Omental fat pad (tissue), 3 donors: ENCODE measurements at regions not wholly inside any gene's neighbourhood (a gene's known extent, or its start where the extent isn't known, plus 50 kb on each side); places are given as distances from the start of the nearest gene placed in this dataset.
"Not testable (repeated sequence)": the region's sequence is repeated elsewhere in the genome, so short reads cannot be mapped to it uniquely, and the experiment has no call there.

Source experiments
- ATAC-seq: fragments of 150-250 bp; one replicate; pipeline ENCODE4 v1.9.1; 2016; ENCODE audit warnings: mild to moderate bottlenecking, moderate library complexity; ENCODE audit not compliant: low FRiP score
- DNase-seq: peaks from one replicate; pipeline ENCODE4 v3.0.0-alpha.2; 2019; ENCODE audit warnings: low spot score
- TF ChIP-seq, protein P1 (sequence below), 3 donors: fragments of 450-650 bp; IDR thresholded peaks; one replicate each; pipeline ENCODE4 v1.5.1; 2016 to 2017; ENCODE audit warnings: antibody characterized with exemption in 3 of 3, mild to moderate bottlenecking in 3 of 3, moderate library complexity in 2 of 3

DNA sequence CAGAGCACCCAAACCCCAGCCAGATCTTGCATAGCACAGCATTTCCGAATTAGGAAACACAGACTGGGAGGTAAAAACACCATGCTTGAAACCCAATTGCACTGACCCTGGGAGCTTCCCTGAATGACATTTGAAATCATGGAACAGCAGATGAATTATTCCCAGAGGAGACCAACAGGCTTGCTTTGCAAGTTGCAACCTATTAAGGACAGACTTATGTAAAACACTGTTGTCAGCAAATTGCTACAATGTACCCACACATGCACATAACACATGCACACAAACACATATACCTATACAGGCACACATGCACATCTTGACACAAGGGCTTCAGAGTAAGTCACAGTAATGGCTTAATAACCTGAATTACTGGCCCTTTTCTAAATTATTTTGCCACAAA lies 984.8 kb downstream of the DNAH5 start:
- TF ChIP-seq, protein P1, sequence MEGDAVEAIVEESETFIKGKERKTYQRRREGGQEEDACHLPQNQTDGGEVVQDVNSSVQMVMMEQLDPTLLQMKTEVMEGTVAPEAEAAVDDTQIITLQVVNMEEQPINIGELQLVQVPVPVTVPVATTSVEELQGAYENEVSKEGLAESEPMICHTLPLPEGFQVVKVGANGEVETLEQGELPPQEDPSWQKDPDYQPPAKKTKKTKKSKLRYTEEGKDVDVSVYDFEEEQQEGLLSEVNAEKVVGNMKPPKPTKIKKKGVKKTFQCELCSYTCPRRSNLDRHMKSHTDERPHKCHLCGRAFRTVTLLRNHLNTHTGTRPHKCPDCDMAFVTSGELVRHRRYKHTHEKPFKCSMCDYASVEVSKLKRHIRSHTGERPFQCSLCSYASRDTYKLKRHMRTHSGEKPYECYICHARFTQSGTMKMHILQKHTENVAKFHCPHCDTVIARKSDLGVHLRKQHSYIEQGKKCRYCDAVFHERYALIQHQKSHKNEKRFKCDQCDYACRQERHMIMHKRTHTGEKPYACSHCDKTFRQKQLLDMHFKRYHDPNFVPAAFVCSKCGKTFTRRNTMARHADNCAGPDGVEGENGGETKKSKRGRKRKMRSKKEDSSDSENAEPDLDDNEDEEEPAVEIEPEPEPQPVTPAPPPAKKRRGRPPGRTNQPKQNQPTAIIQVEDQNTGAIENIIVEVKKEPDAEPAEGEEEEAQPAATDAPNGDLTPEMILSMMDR (IDR thresholded peaks at IDR 0.05) = no peak
- ATAC-seq = no peak

DNA sequence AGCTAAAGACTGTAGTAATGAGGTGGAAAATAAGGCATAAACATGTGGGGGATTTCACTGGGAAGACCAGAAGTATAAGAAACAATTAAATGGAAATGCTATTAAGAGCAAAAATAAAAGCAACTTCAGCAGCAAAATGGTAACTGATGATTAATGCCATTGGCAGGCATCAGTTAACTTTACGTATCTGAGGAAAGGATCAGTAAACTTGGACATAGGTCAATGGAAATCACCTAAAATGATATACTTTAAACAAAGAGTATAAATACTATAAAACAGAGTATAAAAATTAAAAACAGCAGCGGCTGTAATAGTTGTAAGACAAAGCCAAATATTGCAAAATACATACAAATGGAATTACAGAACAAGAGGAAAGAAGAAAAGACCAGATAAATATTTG lies 992.1 kb downstream of the DNAH5 start:
- TF ChIP-seq, protein P1 (IDR thresholded peaks at IDR 0.05) = no peak
- ATAC-seq (no peak), DNase-seq (no peak)

More for the DNA sequence above, 984.8 kb downstream of the DNAH5 start:
- no peak for DNase-seq

DNA sequence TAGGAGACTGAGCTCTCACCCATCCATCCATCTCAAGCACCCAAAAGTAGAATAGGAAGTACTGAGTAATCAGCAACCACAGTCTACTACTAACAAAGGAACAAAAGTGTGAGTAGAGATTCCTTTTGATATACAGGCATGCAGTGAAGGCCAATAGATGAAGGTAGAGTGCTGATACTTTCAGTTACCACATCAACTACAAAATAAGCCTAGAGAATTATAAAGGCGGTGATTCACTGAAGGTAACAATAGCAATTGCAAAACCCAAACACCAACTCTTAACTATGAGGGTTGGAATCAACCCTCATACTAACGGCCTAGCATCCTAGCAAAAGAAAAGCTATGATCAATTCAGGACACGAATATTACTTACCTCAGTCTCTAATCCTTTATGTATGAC lies 992.6 kb downstream of the DNAH5 start:
- ATAC-seq = no peak
- TF ChIP-seq, protein P1 (IDR thresholded peaks at IDR 0.05) = no peak
- no peak for DNase-seq

DNA sequence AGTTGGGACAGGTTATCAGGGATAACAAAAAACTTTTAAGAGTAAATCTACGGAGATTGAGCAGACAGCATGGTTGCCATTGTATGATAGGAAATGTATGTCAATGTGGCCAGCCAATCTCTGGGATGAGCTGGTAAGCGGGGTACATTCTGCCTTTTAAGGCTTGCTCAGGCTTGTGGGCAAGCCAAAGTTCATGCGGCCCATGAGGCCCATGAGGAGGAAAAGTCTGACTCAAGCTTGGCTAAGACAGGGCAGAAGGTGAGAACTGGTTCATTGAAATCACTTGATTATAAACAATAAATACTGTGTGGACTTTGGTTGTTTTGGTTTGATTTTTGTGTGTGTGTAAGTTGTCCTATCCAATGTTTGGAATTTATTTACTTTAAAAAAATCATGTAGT lies 997.1 kb downstream of the DNAH5 start:
- no peak for ATAC-seq
- DNase-seq = no peak
- TF ChIP-seq, protein P1 (IDR thresholded peaks at IDR 0.05) = no peak

DNA sequence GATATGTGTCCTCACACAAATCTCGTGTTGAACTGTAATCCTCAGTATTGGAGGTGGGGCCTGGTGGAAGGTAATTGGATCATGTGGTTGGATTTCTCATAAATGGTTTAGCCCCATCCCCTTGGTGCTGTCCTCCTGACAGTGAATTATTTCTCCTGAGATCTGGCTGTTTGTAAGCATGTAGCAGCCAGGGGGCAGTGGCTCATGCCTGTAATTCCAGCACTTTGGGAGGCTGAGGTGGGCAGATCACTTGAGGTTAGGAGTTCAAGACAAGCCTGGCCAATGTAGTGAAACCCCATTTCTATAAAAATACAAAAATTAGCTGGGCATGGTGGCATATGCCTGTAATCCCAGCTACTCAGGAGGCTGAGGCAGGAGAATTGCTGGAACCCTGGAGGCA lies 999.0 kb downstream of the DNAH5 start:
- DNase-seq, ATAC-seq: not testable (repeated sequence)

DNA sequence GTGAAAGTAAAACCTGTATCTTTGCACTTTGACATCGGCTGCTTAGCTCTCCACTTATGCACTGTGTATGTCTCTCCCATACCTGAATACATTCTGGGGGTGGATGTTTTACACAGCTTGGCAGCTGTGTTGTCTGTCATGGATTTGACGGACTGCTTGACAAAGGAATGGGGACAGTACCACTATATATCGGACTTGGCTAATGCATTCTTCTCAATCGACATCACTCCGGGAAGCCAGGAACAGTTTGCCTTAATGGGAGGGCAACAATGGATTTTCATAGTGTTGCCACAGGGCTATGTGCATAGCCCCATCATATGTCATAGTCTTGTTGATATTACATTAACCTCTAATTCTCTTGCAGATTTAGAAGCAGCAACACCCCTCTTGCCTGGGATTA lies 1008.3 kb downstream of the DNAH5 start:
- DNase-seq (no peak), ATAC-seq (no peak)

DNA sequence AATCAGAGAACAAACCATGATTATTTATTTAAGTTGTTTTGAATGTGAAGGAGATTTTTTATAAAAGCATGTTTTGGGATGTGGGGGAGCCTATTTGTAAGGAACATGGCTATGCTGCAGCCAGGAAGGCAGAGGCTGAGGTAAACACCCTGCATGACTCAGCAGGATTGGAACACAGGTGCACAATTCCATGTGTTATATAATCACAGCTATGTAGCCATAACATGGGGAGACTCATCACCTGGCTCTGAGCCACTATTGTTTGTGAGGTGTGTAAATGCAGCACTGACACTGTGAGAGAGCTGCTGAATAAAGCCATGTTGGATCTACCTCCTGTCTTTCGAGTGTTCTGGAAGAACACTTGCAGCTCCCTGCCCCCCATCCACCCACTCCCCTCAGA lies 1009.8 kb downstream of the DNAH5 start:
- ATAC-seq = no peak
- TF ChIP-seq, protein P1 (IDR thresholded peaks at IDR 0.05) = no peak
- no peak for DNase-seq

More for the DNA sequence above, 1008.3 kb downstream of the DNAH5 start:
- TF ChIP-seq, protein P1 (IDR thresholded peaks at IDR 0.05) = no peak

DNA sequence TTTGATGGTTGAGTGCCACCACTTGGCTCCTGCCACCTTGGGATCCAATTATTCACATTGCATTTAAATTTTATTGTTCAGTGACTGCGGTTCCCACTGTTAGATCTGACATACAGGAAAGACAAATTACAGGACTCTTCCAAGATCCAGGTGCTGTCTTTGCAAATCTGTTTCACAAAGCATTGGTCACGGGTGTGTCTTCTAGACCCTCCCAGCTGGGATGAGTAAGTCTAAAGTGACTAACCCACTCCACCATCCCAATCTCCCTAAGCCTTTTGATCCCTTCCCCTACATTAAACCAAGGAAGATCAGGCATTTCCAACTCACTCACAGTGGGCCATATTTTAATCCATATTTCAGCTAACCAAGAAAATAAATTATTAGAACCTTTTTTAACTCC lies 1016.3 kb upstream of the CTNND2 start:
- TF ChIP-seq, protein P1 (IDR thresholded peaks at IDR 0.05) = no peak
- DNase-seq (no peak), ATAC-seq (no peak)
